ENCODE measurements at regions not wholly inside any gene's neighbourhood (a gene's known extent, or its start where the extent isn't known, plus 50 kb on each side); places are given as distances from the start of the nearest gene placed in this dataset.

DNA sequence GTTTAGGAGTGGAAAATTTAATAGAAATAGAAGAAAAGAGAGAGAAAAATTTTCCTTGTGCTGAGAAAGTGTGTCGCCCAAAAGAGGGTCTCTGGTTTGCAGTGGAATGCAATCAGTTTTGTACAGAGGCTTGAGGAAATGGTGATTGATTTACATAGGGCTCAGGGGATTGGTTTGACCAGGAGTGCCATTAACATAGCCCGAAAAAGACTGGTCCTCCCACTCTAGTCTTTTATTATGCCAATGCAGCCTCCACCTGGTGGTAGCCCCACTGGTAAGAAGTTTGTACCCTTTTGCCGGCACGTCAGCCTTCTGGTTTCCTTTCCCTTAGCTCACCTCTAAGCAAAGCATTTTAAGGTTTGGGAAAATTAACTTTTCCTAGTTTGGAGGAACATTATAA, 885.3 kb downstream of the XPNPEP1 start:
- H3K36me3 Mint-ChIP-seq (ENCODE audit: insufficient read depth): peaks cover 2% of the 10 kb centered on the region
- H3K4me3 Mint-ChIP-seq: no peak overlapping the region
- no peak for ATAC-seq (replicated peaks; ENCODE audit: extremely low read depth, poor library complexity, severe bottlenecking)
- no peaks in the 10 kb centered on the region for H3K27me3 Mint-ChIP-seq
- no peak overlapping the region for H3K27ac Mint-ChIP-seq (ENCODE audit: low read depth)
- H3K9me3 Mint-ChIP-seq: peaks cover 21% of the 10 kb centered on the region
- DNase-seq (ENCODE audit: low spot score in 2 of 2): no peak
- H3K4me1 Mint-ChIP-seq: no peaks in the 10 kb centered on the region

GRCh38 chr10:109030581-109031210, 892.6 kb downstream of the XPNPEP1 start:
- Mint-ChIP-seq H3K4me3 (no peak overlapping the region), H3K36me3 (ENCODE audit: insufficient read depth) (no peaks in the 10 kb centered on the region), H3K4me1 (no peaks in the 10 kb centered on the region), H3K27me3 (no peaks in the 10 kb centered on the region), H3K27ac (ENCODE audit: low read depth) (no peak overlapping the region), H3K9me3 (peaks cover 10% of the 10 kb centered on the region)
- DNase-seq (ENCODE audit: low spot score in 2 of 2) (no peak), ATAC-seq (replicated peaks; ENCODE audit: extremely low read depth, poor library complexity, severe bottlenecking) (no peak)

GRCh38 chr10:109029870-109030269, 893.4 kb downstream of the XPNPEP1 start:
- Mint-ChIP-seq H3K9me3 (peaks cover 10% of the 10 kb centered on the region), H3K36me3 (ENCODE audit: insufficient read depth) (no peaks in the 10 kb centered on the region), H3K4me3 (no peak overlapping the region), H3K27ac (ENCODE audit: low read depth) (no peak overlapping the region), H3K27me3 (no peaks in the 10 kb centered on the region), H3K4me1 (no peaks in the 10 kb centered on the region)
- DNase-seq (ENCODE audit: low spot score in 2 of 2) (no peak), ATAC-seq (replicated peaks; ENCODE audit: extremely low read depth, poor library complexity, severe bottlenecking) (no peak)

- no peak for ATAC-seq (replicated peaks; ENCODE audit: extremely low read depth, poor library complexity, severe bottlenecking)
- no peaks in the 10 kb centered on the region for H3K36me3 Mint-ChIP-seq (ENCODE audit: insufficient read depth)
- H3K27ac Mint-ChIP-seq (ENCODE audit: low read depth): no peak overlapping the region
- H3K9me3 Mint-ChIP-seq: peaks cover 6% of the 10 kb centered on the region
- no peak overlapping the region for H3K4me3 Mint-ChIP-seq
- no peaks in the 10 kb centered on the region for H3K27me3 Mint-ChIP-seq
- no peaks in the 10 kb centered on the region for H3K4me1 Mint-ChIP-seq
- no peak for DNase-seq (ENCODE audit: low spot score in 2 of 2)
Measured at GRCh38 chr10:109027534-109028185, 895.7 kb downstream of the XPNPEP1 start.

DNA sequence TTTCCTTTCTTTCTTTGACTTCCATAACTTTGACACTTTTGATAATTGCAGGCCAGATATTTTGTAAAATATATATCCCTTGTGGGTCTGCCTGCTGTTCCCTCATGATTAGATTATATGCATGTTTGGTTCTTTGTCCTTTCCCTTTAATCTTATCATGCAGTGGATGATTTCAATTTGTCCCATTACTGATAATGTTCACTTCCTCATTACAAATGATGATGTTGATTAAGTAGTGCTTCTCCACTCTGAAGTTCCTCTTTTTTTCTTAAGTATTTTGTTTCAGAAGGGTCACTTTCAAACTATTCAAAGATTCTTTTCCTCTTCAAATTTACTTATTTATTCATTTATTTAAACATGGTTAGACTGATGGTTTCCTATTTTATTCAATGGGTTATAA, 898.1 kb downstream of the XPNPEP1 start:
- Mint-ChIP-seq H3K36me3 (ENCODE audit: insufficient read depth) (no peaks in the 10 kb centered on the region), H3K27ac (ENCODE audit: low read depth) (no peak overlapping the region), H3K4me3 (no peak overlapping the region), H3K27me3 (no peaks in the 10 kb centered on the region), H3K9me3 (peaks cover 6% of the 10 kb centered on the region), H3K4me1 (no peaks in the 10 kb centered on the region)
- DNase-seq (ENCODE audit: low spot score in 2 of 2) (no peak), ATAC-seq (replicated peaks; ENCODE audit: extremely low read depth, poor library complexity, severe bottlenecking) (no peak)

GRCh38 chr10:109022417-109023049, 900.8 kb downstream of the XPNPEP1 start:
- Mint-ChIP-seq H3K4me1 (no peaks in the 10 kb centered on the region), H3K4me3 (no peak overlapping the region), H3K36me3 (ENCODE audit: insufficient read depth) (no peaks in the 10 kb centered on the region), H3K27me3 (no peaks in the 10 kb centered on the region), H3K9me3 (peaks cover 12% of the 10 kb centered on the region), H3K27ac (ENCODE audit: low read depth) (no peak overlapping the region)
- ATAC-seq (replicated peaks; ENCODE audit: extremely low read depth, poor library complexity, severe bottlenecking) (no peak), DNase-seq (ENCODE audit: low spot score in 2 of 2) (no peak)

DNA sequence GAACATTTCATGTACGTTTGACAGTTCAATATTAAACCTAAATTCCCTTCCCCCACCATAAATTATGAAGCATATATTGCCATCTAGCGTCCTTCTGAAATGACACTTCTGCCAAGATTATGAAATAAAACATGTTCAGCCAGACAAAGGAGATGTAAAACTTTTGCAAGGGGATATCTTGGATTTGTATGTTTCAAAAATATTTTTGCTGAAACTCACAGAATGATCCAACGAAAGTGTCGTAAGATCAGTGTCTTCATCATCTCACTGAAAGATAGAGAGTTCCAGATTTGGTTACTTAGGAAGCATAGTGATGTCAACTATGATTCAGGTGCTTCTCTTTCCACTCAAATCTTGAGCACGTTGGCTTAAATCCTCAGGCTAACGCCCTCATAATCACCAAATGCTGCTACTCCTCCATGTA, 904.3 kb downstream of the XPNPEP1 start:
- no peaks in the 10 kb centered on the region for H3K36me3 Mint-ChIP-seq (ENCODE audit: insufficient read depth)
- DNase-seq (ENCODE audit: low spot score in 2 of 2) (no peak), ATAC-seq (replicated peaks; ENCODE audit: extremely low read depth, poor library complexity, severe bottlenecking) (no peak)
- H3K9me3 Mint-ChIP-seq: peaks cover 6% of the 10 kb centered on the region
- H3K27ac Mint-ChIP-seq (ENCODE audit: low read depth): no peak overlapping the region
- H3K27me3 Mint-ChIP-seq: no peaks in the 10 kb centered on the region
- no peak overlapping the region for H3K4me3 Mint-ChIP-seq
- H3K4me1 Mint-ChIP-seq: no peaks in the 10 kb centered on the region

GRCh38 chr10:109007514-109007913, 915.8 kb downstream of the XPNPEP1 start:
- ATAC-seq (replicated peaks; ENCODE audit: extremely low read depth, poor library complexity, severe bottlenecking) (no peak), DNase-seq (ENCODE audit: low spot score in 2 of 2) (no peak)
- Mint-ChIP-seq H3K27me3 (no peaks in the 10 kb centered on the region), H3K36me3 (ENCODE audit: insufficient read depth) (no peaks in the 10 kb centered on the region), H3K9me3 (peaks cover 5% of the 10 kb centered on the region), H3K27ac (ENCODE audit: low read depth) (no peak overlapping the region), H3K4me1 (no peaks in the 10 kb centered on the region), H3K4me3 (no peak overlapping the region)

DNA sequence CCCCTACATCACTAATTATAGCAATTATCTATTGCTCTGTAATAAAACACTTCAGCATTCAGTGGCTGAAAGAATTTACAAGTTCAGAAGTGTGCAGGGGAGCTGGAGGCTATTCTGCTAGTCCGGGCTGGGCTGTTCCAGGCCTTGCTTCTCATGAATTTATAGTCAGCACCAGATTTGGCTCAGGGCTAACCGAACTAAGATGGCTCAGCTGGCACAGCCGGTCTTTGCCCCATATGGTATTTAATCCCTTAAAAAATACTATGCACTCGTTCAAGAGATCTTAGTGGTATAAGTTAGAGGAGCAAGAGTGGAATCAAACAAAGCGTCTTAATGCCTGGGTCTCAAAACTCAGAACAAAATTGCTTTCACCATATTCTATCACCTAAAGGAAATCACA, 932.9 kb downstream of the XPNPEP1 start:
- Mint-ChIP-seq H3K27ac (ENCODE audit: low read depth) (no peak overlapping the region), H3K4me3 (no peak overlapping the region), H3K36me3 (ENCODE audit: insufficient read depth) (no peaks in the 10 kb centered on the region), H3K9me3 (peaks cover 24% of the 10 kb centered on the region), H3K27me3 (no peaks in the 10 kb centered on the region), H3K4me1 (no peaks in the 10 kb centered on the region)
- no peak for ATAC-seq (replicated peaks; ENCODE audit: extremely low read depth, poor library complexity, severe bottlenecking)
- no peak for DNase-seq (ENCODE audit: low spot score in 2 of 2)

DNA sequence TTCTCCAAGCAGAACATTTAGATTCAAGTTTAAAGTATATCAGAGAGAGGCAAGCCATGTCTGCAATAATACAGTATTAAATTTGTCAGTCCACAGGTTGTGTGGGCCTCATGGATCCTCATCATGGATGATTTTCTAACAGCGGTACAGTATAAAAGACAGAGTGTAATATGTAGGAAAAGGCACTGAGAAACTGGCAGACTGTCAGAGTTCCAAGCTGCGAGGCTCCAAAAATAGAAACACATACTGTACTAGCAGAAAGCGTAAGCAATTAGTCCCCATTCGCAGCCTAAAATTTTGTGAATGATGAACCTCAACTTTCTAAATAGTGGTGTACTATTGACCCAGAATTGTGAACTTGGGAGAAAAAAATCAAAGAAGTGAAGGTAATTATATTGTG, 933.3 kb downstream of the XPNPEP1 start:
- no peaks in the 10 kb centered on the region for H3K4me1 Mint-ChIP-seq
- DNase-seq (ENCODE audit: low spot score in 2 of 2): no peak
- no peak overlapping the region for H3K4me3 Mint-ChIP-seq
- H3K36me3 Mint-ChIP-seq (ENCODE audit: insufficient read depth): no peaks in the 10 kb centered on the region
- peaks cover 20% of the 10 kb centered on the region for H3K9me3 Mint-ChIP-seq
- ATAC-seq (replicated peaks; ENCODE audit: extremely low read depth, poor library complexity, severe bottlenecking): no peak
- H3K27ac Mint-ChIP-seq (ENCODE audit: low read depth): no peak overlapping the region
- no peaks in the 10 kb centered on the region for H3K27me3 Mint-ChIP-seq

GRCh38 chr10:108982159-108982558, 941.2 kb downstream of the XPNPEP1 start:
- peaks cover 3% of the 10 kb centered on the region for H3K36me3 Mint-ChIP-seq (ENCODE audit: insufficient read depth)
- H3K27me3 Mint-ChIP-seq: no peaks in the 10 kb centered on the region
- no peaks in the 10 kb centered on the region for H3K4me1 Mint-ChIP-seq
- no peak for DNase-seq (ENCODE audit: low spot score in 2 of 2)
- no peak for ATAC-seq (replicated peaks; ENCODE audit: extremely low read depth, poor library complexity, severe bottlenecking)
- H3K9me3 Mint-ChIP-seq: peaks cover 31% of the 10 kb centered on the region
- H3K4me3 Mint-ChIP-seq: no peak overlapping the region
- no peak overlapping the region for H3K27ac Mint-ChIP-seq (ENCODE audit: low read depth)

DNA sequence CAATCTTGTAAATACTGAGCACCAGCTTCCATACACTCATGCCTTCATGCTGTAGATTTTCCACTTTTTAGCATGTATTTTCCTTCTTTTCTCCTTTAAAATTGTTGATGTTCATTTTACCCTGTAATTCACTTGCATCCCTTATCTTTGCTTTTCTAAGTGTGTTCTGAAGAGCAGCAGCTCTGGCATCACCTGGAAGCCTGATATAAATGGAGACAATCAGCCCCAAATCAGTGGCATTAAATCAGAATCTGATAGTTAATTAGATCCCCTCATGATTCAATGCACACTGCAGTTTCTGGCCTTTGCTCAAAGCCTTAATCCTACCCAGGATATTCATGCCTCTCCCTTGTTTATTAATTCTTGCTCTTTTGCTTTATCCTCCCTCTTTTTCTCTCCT, 942.4 kb downstream of the XPNPEP1 start:
- Mint-ChIP-seq H3K4me3 (no peak overlapping the region), H3K27me3 (no peaks in the 10 kb centered on the region)
- ATAC-seq (replicated peaks; ENCODE audit: extremely low read depth, poor library complexity, severe bottlenecking): no peak

DNA sequence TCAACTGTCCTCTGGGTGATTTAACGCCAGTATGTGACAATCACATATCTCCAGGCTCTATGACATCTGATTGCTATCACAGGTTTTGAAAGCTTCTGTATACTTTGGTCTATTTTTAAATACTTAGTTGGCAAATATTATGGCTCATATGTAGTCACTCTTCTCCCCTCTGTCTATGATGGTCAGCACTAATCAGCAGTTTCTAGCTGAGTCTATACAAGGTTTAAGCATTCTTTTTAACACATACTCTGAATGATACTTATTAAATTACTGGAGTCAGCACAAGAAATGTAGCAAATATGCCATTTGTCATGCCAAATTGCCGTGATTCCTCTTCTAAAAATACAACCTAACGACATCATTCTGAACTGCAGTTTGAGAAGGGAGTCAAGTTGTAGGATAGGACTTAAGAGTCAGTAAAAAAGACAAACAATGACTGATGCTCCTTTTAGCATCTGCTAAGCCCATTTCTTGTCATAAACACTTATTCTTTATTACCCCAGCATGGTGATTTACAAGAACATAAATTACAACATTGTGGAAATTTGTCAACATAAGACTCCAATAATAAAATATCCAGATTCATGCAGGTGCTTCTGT, 947.8 kb downstream of the XPNPEP1 start:
- peaks cover 43% of the 10 kb centered on the region for H3K9me3 Mint-ChIP-seq
- no peaks in the 10 kb centered on the region for H3K27me3 Mint-ChIP-seq
- ATAC-seq (replicated peaks; ENCODE audit: extremely low read depth, poor library complexity, severe bottlenecking): no peak
- no peak overlapping the region for H3K27ac Mint-ChIP-seq (ENCODE audit: low read depth)
- DNase-seq (ENCODE audit: low spot score in 2 of 2): no peak
- no peak overlapping the region for H3K4me3 Mint-ChIP-seq
- no peaks in the 10 kb centered on the region for H3K36me3 Mint-ChIP-seq (ENCODE audit: insufficient read depth)
- H3K4me1 Mint-ChIP-seq: no peaks in the 10 kb centered on the region

More for the DNA sequence above, 942.4 kb downstream of the XPNPEP1 start:
- H3K4me1 Mint-ChIP-seq: no peaks in the 10 kb centered on the region
- H3K36me3 Mint-ChIP-seq (ENCODE audit: insufficient read depth): peaks cover 3% of the 10 kb centered on the region
- no peak for DNase-seq (ENCODE audit: low spot score in 2 of 2)
- H3K27ac Mint-ChIP-seq (ENCODE audit: low read depth): no peak overlapping the region
- peaks cover 44% of the 10 kb centered on the region for H3K9me3 Mint-ChIP-seq

All from central memory CD8-positive, alpha-beta T cell (primary cell).